Right kidney (tissue), 1 donor: ENCODE measurements at regions not wholly inside any gene's neighbourhood (a gene's known extent, or its start where the extent isn't known, plus 50 kb on each side); places are given as distances from the start of the nearest gene placed in this dataset.

ENCODE experiments used
- DNase-seq: peaks from one replicate; pipeline ENCODE4 v3.0.0-alpha.2; 2016

DNA sequence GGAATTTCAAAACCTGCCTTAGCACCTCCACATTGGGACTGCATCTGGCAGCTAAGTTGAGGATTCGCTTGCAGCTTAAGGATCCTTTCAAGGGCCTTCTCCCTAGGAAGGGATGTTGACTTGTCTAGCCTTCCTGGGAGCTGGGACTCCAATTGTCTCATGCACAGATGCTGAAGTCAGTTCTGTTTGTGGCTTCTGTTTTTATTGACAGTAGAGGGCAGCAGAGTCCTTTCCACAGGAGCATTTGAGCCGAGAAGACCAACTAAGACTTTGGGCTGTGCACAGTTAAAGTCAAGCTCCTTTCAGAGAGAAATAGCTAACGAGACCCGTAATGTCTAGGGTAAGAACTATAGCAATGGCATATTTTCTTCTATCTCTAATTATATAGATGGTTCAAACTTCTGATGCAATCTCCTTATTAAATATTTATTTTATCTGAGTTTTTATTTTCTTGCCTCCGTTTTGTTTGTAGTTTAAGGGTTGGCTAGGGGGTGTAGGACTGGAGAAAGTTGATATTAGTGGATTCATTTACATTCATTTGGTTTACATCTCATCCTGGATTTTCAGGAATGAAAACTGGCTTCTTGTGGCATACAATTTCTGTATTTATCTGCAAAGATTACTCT lies 59.7 kb upstream of the KBTBD8 start:
- DNase-seq = peak; percentile 12

DNA sequence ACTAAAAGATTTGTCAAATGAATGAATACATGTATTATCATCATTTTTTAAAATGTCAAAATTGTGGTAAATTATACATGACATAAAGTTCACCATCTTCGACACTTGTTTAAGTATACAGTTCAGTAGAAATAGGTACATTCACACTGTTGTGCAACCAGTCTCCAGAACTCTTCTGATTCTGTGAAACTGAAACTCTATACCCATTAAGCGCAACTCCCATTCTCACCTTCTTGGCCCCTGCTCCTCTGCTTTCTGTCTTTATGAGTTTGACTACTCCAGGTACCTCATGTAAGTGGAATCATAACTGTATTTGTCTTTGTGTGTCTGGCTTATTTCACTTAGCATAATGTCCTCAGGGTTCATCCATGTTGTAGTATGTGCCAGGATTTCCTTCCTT lies 50.1 kb upstream of the KBTBD8 start:
- DNase-seq = no peak
